Kidney glomerular epithelial cell (primary cell): ENCODE measurements at regions not wholly inside any gene's neighbourhood (a gene's known extent, or its start where the extent isn't known, plus 50 kb on each side); places are given as distances from the start of the nearest gene placed in this dataset.

Source experiments
- DNase-seq: peaks from one replicate; lab custom pipeline; 2025; lab: John Stamatoyannopoulos, UW

DNA sequence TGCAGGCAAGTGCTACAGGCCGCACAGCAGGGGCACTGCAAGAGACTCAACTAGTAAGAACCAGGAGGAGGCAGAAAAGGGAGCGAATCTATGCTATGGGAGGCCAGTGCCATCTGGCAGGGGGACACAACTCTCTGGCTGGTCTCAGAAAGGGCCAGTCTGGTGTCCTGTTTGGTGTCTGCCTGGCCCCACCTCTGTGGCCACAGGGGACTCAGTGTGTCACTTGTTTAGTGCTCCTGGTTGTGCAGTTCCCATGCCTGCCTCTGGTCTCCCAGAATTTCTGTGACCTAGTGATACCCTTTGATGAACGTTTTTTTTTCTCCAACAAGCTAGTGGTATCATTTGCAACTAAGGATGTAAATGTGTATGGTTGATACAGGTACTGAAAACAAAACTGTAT is 59.2 kb upstream of the JCAD start:
- DNase-seq, result no peak

DNA sequence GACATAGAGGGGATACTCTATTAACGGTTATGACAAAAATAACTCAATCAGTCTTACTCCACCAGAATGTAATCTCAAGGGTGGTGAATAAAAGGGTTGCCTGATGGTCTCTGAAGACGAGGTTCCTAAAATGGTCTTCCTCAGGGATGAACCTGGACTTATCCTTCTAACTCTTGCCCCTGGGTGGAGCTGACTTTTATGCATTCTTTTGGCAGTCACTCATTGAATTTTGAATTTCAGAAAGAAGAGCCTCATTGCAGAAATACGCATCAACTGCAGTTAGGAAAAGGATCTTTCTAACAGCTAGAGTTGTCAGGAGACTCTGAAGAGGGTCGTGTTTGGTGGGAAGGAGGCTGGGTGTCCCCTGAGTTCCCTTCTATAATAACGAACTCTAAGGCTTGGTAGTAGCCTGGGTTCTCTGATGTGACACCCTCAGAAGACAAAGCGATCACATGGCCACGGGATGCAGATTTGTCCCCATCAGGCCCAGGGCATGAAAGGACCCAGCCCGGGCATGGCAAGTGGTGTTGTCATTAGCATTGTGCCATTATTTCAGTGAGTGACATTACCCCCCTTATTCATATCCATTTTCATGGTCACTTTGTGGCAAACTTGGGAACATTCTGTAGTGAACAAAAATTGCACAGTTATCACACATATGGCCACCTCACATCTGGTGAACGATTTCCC is 58.6 kb upstream of the JCAD start:
- DNase-seq, result no peak

DNA sequence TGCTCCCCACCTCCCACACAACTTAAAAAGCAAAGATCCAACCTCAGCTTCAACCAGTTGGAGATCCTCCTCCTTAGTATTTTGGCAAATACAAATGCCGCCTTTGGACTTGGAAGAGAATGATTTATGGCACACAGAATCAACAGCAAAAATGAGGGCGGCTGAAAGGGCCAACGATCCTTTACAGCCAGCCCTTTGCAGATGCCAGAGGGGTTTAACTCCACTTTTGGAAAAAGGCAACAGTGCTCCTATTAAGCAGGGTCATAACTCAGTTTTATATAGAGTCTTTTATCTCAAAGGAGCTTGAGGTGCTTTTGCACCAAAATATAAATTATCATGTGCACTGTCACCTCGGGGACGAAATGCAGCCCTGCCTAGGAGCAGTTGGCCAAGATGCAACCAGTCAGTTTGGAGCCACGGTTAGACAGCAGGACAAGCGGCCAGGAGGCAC is 56.7 kb upstream of the JCAD start:
- no peak for DNase-seq

DNA sequence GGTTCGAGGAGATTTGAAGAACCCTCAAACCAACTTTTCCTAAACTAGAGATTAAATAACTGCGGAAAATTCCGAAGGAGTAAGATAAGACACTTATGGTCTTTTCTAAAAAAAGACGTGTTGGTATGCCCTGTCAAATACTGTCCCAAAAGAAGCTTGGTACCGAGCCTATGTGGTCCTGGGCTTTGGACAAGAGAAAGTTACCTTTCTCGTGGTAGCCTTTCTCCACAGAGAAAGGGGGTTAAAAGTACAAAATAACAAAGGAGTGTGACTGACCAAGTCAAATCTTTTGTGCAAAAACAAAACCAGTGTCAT is 56.2 kb upstream of the JCAD start:
- DNase-seq, result no peak

DNA sequence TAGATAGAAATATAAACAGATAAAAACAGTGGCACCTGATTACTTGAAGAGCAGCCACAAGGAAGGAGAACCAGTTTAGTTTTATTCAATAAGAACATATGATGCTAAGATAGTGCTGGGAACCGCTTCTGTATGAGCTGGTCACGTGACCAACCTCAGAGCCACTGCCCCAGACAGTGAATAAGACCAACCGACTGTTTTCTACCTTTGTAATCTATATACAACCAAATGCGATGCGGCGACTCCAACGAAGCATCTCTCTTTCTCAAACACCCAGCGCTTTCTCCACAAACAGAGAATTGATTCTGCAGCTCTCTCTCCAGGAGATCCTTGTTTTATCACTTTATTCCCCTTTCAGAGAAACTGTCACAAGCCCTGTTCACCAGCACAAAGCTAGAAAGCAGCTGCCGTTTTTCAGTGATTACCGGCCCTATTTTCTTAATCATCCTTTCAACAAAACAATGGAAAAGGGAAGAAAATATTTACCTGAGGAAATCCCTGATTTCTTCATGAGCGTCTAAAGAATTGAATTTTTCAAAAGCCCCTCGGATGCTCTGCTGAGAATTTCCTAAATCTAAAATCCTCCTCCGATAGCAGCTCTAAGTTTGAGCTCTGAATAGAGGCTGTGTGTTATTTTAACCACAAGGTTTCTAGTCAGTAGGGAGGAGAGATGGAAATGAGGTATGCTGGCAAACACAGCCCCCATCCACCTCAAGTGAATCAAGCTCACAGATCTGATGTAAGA is 55.7 kb upstream of the JCAD start:
- DNase-seq, result no peak

DNA sequence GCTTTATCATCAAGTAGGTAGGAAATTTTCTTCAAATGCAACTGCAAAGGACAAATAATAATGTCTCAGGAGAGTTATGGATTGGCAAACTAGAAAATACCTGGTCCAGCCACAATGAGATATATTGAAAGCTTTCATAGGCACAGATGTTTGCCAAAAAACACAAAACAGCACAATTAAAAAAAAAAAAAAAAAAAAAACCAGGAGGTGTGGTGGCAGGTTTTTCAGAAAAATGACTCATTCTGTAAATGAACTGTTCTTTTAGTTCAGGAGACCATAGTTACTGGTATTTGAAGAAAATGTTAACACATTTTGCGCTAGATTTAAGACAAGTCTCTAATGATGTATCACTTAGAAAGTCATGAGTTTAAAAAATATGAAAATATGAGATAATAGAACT is 55.0 kb upstream of the JCAD start:
- no peak for DNase-seq

DNA sequence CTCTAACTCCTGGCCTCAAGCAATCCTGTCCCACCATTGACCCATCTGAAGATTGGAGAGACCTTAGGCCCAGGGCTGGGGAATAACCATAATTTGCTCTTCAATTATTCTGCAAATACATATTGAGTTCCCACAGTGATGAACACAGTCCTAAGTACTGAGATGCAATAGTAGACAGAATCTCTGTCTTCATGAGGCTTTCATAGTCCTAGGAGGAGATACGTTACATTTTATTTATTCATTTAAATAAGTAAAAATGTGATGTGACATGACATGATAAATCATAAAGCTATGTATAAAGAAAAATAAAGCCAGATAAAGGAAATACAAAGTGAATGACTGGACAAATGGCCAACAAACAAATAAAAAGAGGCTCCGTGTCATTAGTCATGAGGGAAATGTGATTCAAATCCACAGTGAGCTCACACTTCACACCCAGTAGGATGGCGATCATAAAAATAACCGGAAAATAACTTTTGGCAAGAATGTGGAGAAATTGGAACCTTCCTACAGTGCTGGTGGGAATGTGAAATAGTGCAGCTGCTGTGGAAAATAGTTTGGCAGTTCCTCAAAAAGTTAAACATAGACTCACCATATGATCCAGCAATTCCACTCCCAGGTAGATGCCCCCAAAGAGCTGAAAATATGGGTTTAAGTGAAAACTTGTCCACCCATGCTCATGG is 52.1 kb upstream of the JCAD start:
- DNase-seq, result no peak
